HG02763 (cell line): ENCODE measurements at regions not wholly inside any gene's neighbourhood (a gene's known extent, or its start where the extent isn't known, plus 50 kb on each side); places are given as distances from the start of the nearest gene placed in this dataset.
"Not testable (repeated sequence)": the region's sequence is repeated elsewhere in the genome, so short reads cannot be mapped to it uniquely, and the experiment has no call there.

Source experiments
- ATAC-seq: cut with Tn5 transposase; IDR thresholded peaks from one replicate; pipeline ENCODE4 v1.9.1; 2021; ENCODE audit warnings: mild to moderate bottlenecking, moderate library complexity; ENCODE audit not compliant: unreplicated experiment

DNA sequence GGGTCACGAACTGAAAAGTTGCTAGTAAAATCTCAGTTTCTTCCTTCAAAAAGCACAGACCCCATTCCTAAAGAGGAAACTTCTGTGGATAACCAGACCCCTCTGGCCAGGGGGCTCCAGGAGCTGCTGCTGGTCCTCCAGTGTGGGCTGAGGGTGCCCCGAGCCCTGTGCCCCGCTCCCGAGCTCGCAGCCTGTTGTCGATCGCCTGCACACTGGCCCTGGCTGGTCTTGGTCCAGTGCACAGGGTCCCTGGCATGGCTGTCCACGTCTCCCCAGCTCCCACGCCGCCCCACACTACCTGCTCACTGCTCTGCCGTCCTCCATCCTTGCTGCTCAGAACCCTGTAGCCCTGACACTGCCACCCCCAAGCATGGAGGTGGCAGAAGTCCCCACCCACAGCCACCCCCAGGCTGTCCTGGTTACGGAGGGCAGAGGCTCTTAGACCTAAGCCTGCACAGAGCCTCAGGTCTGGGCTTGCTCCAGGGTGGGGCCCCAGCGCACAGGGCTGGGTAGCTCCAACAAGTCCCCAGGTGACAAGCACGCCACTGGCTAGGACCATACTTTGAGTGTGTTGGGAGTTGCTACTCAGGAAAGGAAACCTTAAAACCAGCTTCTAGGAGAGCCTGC, 87.0 kb downstream of the PLXNA1 start:
- no peak for ATAC-seq

DNA sequence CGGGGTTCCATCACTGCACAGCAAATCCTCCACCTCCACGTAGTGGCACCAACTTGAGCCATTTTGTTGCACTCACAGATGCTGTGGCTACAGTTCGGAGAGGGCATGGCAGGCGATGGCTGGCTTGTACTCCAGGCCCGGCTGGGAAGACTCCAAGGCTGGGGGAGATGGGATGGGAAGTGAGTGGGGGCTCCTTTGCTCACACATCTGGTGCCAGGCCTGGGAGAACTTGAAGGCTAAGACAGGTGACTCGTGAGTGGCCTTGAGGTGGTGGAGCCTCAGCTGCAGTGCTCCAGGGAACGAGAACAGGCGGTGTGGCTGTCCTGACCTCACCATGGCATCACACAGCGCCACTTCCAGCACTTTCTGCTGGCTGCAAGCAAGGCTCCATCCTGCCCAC, 87.9 kb downstream of the PLXNA1 start:
- ATAC-seq = no peak

DNA sequence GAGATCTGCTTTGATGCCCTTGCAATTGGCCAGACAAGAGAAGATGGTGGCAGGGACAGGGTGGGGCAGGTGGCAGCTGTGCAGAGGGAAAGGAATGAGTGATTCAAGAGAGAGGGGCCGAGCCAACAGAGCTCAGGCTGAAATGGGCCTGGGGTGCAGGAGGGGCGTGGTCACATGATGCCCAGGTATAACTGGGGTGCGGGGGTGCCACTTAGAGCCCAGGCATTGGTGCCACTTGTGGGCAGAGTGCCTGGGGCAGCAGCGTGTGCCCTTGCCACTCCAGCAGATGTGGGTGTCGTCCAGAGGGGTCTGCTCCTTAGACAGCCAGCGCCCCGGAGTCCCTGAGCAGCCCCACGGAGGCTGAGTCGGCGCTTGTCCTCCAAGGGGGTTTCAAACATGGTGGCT, 88.7 kb downstream of the PLXNA1 start:
- no peak for ATAC-seq

DNA sequence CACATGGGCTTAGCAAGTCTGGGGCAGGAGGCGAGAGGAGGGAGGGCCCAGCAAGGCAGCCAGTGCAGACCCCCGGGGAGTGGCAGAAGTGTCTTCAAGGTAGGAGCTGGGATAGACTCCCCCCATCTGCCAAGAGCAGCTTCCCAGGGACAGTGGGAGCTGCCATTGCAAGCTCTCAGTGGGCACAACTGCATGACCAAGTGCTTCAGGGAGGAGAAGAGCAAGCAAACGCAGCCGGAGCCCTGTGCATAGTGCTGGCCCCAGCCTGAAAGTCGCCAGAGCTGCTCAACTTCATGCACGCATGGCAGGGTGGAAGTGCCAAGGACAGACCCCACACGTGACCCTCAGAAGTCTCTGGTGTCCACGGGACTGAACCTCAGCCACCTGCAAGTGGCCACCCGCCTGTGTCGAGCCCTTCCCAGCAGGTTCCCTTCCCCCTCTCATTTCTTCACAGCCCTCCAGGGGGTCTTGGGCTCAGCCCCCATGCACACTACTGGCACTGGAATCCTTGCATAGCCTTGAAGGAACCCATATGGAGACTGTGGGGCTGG, 89.4 kb downstream of the PLXNA1 start:
- no peak for ATAC-seq

DNA sequence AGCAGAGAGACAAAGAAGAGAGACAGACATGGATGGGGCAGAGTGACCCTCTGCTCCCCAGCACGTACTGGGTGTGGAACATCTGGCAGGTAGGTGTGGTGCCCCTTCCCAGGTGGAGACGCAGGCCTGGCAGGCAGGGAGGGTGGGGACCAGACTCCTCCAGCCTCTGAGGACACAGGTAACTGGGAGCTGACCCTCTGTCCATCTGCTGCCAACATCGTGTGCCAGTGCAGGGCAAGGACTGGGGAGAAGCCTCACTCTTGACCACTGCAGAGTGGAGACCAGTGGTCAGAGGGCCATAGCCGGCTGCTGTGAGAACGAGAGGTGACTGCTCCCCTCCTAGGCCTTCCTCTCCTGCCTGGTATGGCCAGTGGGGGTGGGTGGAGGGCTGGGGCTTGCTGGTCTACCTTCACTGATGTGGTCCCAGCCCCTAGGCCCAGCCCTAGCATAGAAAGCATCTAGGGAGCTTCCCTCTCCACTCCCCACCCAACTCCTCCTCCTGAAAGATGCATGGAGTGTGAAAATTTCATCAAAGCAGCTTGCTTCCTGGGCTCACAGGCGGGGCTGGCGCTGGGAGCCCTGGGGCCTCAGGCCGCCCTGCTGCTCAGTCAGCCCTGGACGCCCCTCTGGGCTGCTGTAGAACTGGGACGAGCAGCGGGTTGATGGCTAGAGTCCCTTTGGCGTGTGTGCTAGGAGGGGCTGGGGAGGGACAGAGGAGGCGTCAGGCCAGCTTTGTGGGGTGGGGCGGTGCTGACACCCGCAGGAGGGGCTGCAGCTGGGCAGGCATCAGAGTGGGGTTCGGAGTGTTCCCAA, 90.3 kb downstream of the PLXNA1 start:
- no peak for ATAC-seq

DNA sequence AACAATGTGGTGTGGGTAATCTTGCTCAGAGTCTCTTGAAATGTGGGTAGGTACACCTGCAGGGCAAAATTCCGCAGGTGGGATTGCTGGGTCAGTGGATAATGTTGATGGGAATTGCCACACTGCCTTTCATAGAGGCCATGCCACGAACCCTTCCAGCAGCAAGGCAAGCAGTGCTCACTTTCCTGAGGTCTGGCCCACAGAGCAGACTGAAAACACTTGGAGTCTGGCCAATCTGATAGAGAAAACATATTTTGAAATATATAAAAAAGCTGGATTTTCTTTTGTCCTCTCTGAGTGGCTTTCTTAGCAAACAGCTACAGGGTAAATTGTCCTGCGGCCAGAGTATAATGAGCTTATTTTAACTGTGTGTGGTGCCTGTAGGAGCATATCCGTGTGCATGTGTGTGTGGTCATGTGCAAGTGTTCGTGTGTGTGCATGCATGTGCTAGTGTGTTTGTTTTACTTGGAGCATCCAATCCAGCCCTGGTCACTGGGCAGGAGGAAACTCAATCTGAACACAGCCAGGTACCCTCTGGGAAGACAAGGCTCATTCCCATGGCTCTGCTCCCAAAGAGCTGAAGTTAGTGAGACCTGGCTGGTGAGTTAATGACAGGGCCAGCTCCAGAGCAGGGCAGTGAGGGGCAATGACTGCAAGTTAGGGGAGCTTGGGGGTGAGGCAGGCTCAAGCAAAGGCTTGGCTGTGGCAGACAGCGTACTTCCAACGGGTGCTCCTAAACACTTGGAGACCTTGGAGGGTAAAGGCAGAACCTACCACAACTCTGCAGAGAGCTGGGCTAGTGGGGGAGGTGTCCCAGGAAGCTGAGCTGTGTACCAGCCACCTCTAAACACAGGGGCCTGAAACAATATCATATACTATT, 91.3 kb downstream of the PLXNA1 start:
- no peak for ATAC-seq

DNA sequence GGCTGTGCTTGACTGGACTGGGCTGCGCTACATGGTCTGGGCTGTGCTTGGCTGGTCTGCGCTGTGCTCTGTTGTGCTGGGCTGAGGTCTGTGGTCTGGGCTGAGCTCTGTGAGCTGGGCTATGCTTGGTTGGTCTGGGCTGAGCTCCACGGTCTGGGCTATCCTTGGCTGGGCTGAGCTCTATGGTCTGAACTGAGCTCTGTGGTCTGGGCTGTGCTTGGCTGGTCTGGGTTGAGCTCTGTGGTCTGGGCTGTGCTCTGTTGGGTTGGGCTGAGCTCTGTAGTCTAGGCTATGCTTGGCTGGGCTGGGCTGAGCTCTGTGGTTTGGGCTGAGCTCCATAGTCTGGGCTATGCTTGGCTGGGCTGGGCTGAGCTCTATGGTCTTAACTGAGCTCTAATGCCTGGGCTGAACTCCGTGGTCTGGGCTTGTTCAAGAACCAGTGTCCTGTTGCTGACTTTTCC, 92.0 kb downstream of the PLXNA1 start:
- ATAC-seq = peak; percentile 62

DNA sequence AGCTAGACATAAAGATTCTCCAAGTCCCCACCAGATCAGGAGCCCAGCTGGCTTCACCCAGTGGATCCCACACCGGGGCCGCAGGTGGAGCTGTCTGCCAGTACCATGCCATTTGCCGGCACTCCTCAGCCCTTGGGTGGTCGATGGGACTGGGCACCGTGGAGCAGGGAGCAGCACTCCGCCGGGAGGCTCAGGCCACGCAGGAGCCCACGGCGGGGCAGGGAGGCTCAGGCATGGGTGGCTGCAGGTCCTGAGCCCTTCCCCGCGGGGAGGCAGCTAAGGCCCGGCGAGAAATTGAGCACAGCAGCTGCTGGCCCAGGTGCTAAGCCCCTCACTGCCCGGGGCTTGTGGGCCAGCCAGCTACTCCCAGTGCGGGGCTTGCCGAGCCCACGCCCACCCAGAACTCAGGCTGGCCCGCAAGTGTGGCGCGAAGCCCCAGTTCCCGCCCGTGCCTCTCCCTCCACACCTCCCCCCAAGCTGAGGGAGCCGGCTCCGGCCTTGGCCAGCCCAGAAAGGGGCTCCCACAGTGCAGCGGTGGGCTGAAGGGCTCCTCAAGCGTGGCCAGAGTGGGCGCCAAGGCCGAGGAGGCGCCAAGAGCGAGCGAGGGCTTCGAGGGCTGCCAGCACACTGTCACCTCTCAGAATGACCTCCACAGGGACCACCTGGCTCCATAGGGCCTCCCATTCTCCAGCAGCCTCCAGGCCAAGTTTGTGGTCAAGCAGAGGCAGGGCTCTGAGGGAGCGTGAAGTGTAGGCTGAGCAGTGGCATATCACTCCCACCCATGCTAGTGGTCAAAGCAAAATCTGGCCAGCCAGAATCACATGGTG, 93.5 kb downstream of the PLXNA1 start:
- not testable (repeated sequence) for ATAC-seq

DNA sequence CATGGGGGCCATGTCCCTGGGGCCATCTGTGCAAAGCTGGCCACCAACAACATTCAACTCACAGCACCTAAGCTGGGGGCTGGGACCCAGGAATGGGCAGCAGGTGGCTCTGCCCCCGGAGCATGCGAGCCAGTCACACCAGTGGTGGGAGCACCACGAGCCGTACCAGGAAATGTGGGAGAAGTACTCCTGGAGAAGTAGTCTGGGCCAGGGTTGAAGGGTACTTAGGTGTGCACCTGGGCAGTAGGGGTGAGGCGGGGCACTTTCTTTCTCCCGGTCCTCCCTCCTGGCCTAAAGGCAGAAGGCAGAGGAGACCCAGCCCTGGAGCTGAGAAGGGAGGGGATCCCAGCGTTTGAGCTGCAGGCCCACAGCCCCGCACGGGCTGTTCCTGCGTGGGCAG, 94.2 kb downstream of the PLXNA1 start:
- ATAC-seq = no peak

DNA sequence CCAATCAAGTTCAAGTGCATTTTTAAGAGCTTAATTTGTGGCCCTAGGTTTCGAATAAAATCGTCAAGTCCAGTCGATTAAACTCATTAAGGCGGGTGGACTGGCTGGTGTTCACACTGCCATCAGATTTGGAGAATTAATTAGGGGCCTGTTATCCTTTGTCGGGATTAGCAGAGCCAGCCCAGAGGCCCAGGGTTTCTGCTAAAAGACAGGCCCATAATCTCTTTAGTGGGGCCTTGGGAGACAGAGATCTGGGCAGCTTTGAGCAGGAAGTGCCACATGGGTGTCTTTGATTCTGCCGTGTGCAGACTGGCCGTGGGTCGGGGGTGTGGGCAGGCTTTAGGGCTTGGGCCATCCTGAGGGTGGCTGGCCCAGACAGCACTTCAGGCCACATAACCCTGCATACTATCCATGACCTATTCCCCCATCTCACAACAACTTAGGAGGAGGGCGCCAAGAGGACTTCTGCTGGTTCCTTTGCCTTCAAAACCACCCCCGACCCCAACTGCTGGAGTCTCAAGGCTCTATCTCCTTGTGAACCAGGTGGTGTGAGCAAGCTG, 94.7 kb downstream of the PLXNA1 start:
- ATAC-seq = no peak

DNA sequence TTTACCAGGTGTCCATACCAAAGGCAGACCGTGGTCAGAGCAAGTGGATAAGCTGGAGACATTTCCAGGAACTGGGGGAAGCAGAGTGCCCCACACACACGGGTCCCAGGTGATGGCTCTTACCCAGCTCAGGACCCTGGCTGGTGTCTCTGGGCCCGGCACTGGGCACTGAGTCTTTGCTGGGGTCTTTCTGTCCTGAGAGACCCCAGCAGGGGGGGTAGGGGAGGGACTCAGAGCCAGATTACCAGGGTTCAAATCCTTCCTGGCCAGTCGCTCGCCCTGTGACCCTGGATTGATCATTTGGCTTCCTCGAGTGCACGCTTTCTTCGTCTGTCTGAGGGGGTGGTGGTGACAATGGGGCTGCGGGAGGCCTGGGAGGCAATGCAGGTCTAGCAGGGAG, 95.7 kb downstream of the PLXNA1 start:
- ATAC-seq = no peak

DNA sequence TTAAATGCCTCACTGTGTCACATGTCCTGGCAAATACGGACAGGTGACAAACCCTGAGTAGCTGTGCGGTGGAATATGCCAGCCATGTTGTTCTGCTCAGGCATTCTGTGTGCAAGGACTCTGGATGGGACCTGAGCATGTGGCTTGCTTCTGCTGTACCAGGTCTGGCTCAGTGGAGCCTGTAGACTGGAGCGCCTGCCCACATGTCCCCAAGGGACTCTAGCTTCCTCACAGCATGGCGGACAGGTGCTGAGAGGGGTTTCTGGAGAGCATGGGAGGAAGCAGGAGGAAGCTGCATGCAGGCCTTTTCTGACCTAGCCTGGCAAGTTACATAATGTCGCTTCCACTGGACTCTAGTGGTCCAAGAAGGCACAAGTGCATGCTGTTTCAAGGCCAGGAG, 96.3 kb downstream of the PLXNA1 start:
- no peak for ATAC-seq

DNA sequence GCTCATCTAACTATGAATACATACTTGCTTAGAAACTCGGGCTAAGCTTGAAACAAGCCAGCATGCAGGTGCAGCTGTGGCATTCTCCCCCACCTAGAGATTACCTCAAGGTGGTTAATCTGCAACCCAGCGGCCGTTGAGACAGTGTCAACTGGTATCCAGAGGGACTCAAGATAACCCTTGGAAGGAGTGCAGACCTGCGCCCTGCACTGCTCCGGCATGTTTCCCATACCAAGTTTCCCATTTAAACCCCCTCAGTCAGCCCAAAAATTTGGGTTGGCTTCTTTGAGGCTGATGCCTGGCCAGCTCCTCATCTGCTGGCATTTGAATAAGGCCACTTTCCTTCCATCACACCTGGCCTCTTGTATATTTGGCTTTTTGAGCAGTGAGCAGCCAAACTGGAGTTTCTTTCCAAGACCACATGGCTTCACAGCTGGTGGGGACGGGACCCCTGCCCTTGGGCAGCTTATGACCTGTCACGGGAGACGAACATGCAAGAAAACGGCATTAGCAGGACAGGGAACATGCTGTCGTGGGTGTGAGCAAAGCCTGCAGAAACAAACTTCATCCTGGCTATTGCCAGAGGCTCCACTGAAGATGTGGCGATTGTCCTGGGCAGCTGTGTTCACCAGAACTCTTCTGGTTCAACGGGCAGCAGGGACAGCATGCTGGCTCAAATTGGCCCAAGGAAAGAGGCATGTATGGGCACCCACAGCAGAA, 98.2 kb downstream of the PLXNA1 start:
- no peak for ATAC-seq

DNA sequence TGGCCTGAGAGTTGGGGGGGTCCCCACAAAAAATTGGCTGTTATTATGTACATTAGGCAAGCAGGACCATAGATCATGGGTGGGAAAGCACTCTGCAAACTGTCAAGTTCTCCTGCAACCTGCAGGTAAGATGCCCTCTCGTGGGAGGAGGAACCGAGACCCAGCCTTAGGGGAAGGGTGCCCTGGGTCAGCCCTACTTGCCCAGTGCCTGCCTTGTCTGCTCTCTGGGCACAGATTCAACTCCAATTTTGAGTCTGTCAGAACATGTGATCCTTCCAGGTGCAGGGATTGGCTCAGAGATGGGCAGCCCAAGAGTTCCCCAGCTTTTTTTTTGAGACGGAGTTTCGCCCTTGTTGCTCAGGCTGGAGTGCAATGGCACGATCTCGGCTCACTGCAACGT, 99.2 kb downstream of the PLXNA1 start:
- no peak for ATAC-seq

DNA sequence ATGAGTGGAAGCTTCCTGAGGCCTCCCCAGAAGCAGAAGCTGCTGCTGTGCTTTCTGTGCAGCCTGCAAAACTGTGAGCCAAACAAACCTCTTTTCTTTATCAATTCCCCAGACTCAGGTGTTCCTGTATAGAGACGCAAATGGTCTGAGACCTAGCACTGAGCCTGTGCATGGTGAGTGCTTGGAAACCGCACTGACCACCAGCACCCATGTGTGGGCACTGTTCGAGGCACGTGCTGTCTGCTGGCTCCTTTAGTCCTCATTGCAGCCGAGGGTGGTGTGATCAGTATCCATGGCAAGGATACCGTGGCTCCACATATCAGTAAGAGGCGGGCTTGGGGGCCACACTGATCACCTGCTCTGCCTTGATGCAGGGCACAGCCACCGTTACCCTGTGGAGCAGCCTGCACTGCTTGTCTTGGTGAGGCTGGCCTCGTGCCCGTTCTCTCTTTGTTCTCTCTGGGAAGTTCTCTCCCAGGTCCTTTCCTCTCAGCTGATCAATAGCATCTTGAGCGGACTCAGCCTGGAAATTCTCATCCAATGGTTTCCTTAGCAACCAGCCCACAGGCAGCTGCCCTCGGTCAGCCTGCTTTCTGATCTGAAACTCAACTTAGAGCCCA, 101.0 kb downstream of the PLXNA1 start:
- ATAC-seq = no peak

DNA sequence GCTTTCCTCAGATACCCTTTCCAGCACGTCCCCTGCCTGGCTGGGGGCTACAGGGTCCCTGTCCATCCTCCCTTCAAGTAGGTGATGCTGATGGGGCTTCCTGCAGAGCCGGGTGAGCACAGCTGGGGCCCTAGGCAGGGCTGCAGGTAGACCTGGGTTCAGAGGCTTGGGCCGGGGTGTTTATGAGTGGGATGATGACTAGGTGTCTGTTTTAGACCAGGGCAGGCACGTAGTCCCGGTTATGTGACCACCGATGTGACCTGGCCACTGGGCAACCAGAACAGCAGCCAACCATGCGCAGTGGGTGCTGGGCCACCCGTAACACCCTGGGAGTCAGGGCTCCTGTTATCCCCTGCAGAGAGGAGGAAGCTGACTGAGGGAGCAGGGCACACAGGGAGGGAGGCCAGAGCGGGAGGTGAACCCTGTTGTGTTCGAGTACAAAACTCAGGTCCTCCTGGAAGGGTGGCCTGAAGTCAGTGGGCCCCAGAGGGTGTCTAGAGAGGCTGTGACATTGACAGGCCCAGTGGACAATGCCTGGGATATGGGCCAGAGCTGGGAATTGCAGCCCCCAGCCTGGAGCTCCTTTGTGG, 101.6 kb downstream of the PLXNA1 start:
- no peak for ATAC-seq

DNA sequence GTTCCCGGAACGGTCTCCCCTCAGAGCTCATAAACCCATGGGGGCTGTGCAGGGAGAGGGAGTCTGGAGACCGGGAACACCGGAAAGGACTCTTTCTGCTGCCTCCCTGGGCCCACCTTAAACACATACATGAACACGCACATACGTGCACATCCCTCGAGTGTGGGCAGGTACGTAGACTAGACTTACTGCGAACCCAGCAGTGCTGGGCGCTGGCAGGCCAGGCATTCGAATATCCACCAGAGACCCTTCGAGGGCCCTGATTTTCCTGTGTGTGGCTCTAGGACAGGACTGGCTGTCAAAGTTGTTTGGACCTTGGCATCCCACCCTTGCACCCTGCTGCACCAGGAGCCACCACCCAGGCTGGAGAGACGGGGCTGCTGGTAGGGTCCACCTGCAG, 102.7 kb downstream of the PLXNA1 start:
- no peak for ATAC-seq

DNA sequence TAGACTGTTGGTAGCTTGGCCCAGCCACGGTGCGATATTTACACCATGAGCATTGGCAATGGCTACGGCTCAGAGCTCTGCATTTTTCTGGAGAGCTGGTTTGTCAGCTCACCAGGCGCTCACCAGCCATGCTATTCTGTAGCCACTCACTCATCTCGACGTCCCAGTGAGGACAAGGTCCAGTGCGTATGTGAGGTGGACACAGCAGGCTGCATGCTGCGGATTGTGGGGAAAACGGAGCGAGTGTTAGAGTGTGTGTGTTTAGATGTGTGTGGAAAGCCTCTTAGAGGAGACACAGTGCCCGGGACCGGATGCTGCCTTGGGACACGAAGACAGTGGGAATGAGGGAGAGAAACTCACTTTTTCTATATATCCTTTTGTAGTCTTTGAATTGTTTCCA, 103.7 kb downstream of the PLXNA1 start:
- ATAC-seq = not testable (repeated sequence)

DNA sequence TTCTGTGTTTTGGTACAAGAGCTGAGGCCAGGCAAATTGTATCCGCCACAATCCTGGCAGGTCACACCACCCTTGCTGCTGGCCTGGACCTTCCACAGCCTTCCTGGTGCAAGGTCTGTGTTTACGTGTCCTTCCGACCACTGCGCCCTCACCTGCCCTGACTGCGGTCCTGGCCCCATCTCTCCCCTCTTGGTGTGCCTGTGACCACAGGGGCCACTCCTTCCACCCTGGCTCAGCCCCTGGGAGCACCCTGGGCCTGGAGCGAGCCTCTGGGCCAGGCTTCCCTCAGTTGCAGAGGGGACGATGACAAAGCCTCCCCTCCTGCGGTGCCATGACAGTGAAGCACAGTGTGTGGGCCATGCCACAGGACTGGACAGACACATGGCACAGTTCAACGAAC, 104.5 kb downstream of the PLXNA1 start:
- ATAC-seq = no peak
